OCI-LY3 (cell line): ENCODE measurements at regions not wholly inside any gene's neighbourhood (a gene's known extent, or its start where the extent isn't known, plus 50 kb on each side); places are given as distances from the start of the nearest gene placed in this dataset.
A peak's percentile ranks its signal among the peaks of the same experiment; 100 is the strongest.

ENCODE experiments used
- H2AFZ ChIP-seq: fragments of 200-600, 300-600 bp; shearing (Covaris generic); 2 replicates; pipeline ENCODE4 v1.6.0; 2014; ENCODE audit warnings: antibody characterized with exemption, low read depth, low read length
- H3K27ac ChIP-seq: fragments of 200-600, 300-600 bp; sonication (generic); 2 replicates; pipeline ENCODE4 v1.5.1; 2014; ENCODE audit warnings: mild to moderate bottlenecking, low read length, moderate library complexity, mixed read lengths
- H3K27me3 ChIP-seq: fragments of 200-600, 300-600 bp; sonication (generic); 2 replicates; pipeline ENCODE4 v1.6.1; 2014; ENCODE audit warnings: low read depth, low read length, mixed read lengths
- H3K36me3 ChIP-seq: fragments of 200-600, 300-600 bp; sonication (generic); replicated peaks from 2 replicates; pipeline ENCODE3; 2014; ENCODE audit warnings: low read depth, low read length, mixed read lengths
- H3K4me1 ChIP-seq: fragments of 300-600, 200-600 bp; sonication (generic); 2 replicates; pipeline ENCODE4 v1.6.1; 2014; ENCODE audit warnings: low read length, mixed read lengths
- H3K4me2 ChIP-seq: fragments of 200-600, 300-600 bp; sonication (generic); 2 replicates; pipeline ENCODE4 v1.6.1; 2014; ENCODE audit warnings: low read length, mixed read lengths
- H3K4me3 ChIP-seq: fragments of 300-600, 200-600 bp; sonication (generic); 2 replicates; pipeline ENCODE4 v1.5.1; 2014; ENCODE audit warnings: antibody characterized with exemption, mild to moderate bottlenecking, low read length, moderate library complexity
- H3K79me2 ChIP-seq: fragments of 300-600, 200-600 bp; shearing (Covaris generic); 2 replicates; pipeline ENCODE4 v1.6.1; 2014; ENCODE audit warnings: mild to moderate bottlenecking, low read length, mixed read lengths
- H3K9ac ChIP-seq: fragments of 300-600, 200-600 bp; shearing (Covaris generic); 2 replicates; pipeline ENCODE4 v1.6.0; 2014; ENCODE audit warnings: mild to moderate bottlenecking, low read length, moderate library complexity
- H3K9me3 ChIP-seq: fragments of 200-600, 300-600 bp; shearing (Covaris generic); 2 replicates; pipeline ENCODE4 v1.6.1; 2014; ENCODE audit warnings: low read length, mixed read lengths; ENCODE audit not compliant: insufficient read depth
- H4K20me1 ChIP-seq: fragments of 200-600, 300-600 bp; sonication (generic); 2 replicates; pipeline ENCODE4 v1.6.1; 2016; ENCODE audit warnings: low read length, mixed read lengths; ENCODE audit not compliant: insufficient read depth
- CTCF ChIP-seq: fragments of 200-600, 300-600 bp; sonication (generic); IDR thresholded peaks from 2 replicates; pipeline ENCODE4 v1.5.1; 2014; ENCODE audit warnings: antibody characterized with exemption, low read length, low read depth
- EZH2phosphoT487 ChIP-seq: fragments of 200-600 bp; shearing (Covaris generic); IDR thresholded peaks from 2 replicates; pipeline ENCODE4 v1.6.1; 2018; ENCODE audit warnings: antibody characterized with exemption, mixed run types, low read depth

GRCh38 chr12:89166525-89166934, 185.8 kb downstream of the DUSP6 start:
- Histone ChIP-seq H3K4me1 (peaks cover 31% of the 10 kb centered on the region), H3K9me3 (no peaks in the 10 kb centered on the region), H3K79me2 (no peaks in the 10 kb centered on the region), H2AFZ (no peak overlapping the region), H3K9ac (no peak overlapping the region), H3K4me2 (peak overlapping the region; percentile 63), H3K36me3 (no peaks in the 10 kb centered on the region), H4K20me1 (no peaks in the 10 kb centered on the region), H3K27ac (peak overlapping the region; percentile 54), H3K4me3 (peak overlapping the region; percentile 8; the same call in 1 of the 2 replicates), H3K27me3 (no peaks in the 10 kb centered on the region)
- no peak for TF ChIP-seq EZH2phosphoT487
- no peak for TF ChIP-seq CTCF

GRCh38 chr12:89166121-89166520, 186.2 kb downstream of the DUSP6 start:
- TF ChIP-seq EZH2phosphoT487 (no peak), CTCF (no peak)
- no peaks in the 10 kb centered on the region for H3K79me2 ChIP-seq
- H3K9me3 ChIP-seq = no peaks in the 10 kb centered on the region
- H4K20me1 ChIP-seq = no peaks in the 10 kb centered on the region
- peak overlapping the region; percentile 63 for H3K4me2 ChIP-seq
- H3K27ac ChIP-seq = no peak overlapping the region
- no peaks in the 10 kb centered on the region for H3K27me3 ChIP-seq
- H2AFZ ChIP-seq = no peak overlapping the region
- no peaks in the 10 kb centered on the region for H3K36me3 ChIP-seq
- no peak overlapping the region for H3K4me3 ChIP-seq
- H3K9ac ChIP-seq = no peak overlapping the region
- H3K4me1 ChIP-seq = peaks cover 35% of the 10 kb centered on the region

GRCh38 chr12:89165703-89166102, 186.6 kb downstream of the DUSP6 start:
- TF ChIP-seq CTCF (no peak), EZH2phosphoT487 (no peak)
- H3K79me2 ChIP-seq = no peaks in the 10 kb centered on the region
- H3K9me3 ChIP-seq = no peaks in the 10 kb centered on the region
- peaks cover 40% of the 10 kb centered on the region for H3K4me1 ChIP-seq
- no peaks in the 10 kb centered on the region for H3K36me3 ChIP-seq
- H3K27me3 ChIP-seq = no peaks in the 10 kb centered on the region
- no peak overlapping the region for H3K27ac ChIP-seq
- H3K9ac ChIP-seq = no peak overlapping the region
- no peak overlapping the region for H3K4me3 ChIP-seq
- H3K4me2 ChIP-seq = no peak overlapping the region
- no peak overlapping the region for H2AFZ ChIP-seq
- H4K20me1 ChIP-seq = no peaks in the 10 kb centered on the region

- TF ChIP-seq CTCF (no peak), EZH2phosphoT487 (no peak)
- Histone ChIP-seq H3K4me3 (no peak overlapping the region), H3K4me1 (peaks cover 49% of the 10 kb centered on the region), H3K9ac (no peak overlapping the region), H3K79me2 (no peaks in the 10 kb centered on the region), H3K27ac (no peak overlapping the region), H3K4me2 (no peak overlapping the region), H3K36me3 (no peaks in the 10 kb centered on the region), H4K20me1 (no peaks in the 10 kb centered on the region), H3K9me3 (no peaks in the 10 kb centered on the region), H2AFZ (no peak overlapping the region), H3K27me3 (no peaks in the 10 kb centered on the region)
These were observed 188.4 kb downstream of the DUSP6 start for GRCh38 chr12:89163918-89164317.
